ENCODE measurements at regions not wholly inside any gene's neighbourhood (a gene's known extent, or its start where the extent isn't known, plus 50 kb on each side); places are given as distances from the start of the nearest gene placed in this dataset.

- no peak for DNase-seq (ENCODE audit: extremely low read depth, low read depth)
- TF ChIP-seq, protein P1, sequence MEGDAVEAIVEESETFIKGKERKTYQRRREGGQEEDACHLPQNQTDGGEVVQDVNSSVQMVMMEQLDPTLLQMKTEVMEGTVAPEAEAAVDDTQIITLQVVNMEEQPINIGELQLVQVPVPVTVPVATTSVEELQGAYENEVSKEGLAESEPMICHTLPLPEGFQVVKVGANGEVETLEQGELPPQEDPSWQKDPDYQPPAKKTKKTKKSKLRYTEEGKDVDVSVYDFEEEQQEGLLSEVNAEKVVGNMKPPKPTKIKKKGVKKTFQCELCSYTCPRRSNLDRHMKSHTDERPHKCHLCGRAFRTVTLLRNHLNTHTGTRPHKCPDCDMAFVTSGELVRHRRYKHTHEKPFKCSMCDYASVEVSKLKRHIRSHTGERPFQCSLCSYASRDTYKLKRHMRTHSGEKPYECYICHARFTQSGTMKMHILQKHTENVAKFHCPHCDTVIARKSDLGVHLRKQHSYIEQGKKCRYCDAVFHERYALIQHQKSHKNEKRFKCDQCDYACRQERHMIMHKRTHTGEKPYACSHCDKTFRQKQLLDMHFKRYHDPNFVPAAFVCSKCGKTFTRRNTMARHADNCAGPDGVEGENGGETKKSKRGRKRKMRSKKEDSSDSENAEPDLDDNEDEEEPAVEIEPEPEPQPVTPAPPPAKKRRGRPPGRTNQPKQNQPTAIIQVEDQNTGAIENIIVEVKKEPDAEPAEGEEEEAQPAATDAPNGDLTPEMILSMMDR (IDR thresholded peaks at IDR 0.05; ENCODE audit: low read depth, low read length) = no peak
Observed at GRCh38 chr5:54927097-54927746, 58.2 kb downstream of the ESM1 start.

GRCh38 chr5:54924487-54924886, 60.9 kb downstream of the ESM1 start:
- TF ChIP-seq, protein P1 (IDR thresholded peaks at IDR 0.05; ENCODE audit: low read depth, low read length) = no peak
- no peak for DNase-seq (ENCODE audit: extremely low read depth, low read depth)

DNA sequence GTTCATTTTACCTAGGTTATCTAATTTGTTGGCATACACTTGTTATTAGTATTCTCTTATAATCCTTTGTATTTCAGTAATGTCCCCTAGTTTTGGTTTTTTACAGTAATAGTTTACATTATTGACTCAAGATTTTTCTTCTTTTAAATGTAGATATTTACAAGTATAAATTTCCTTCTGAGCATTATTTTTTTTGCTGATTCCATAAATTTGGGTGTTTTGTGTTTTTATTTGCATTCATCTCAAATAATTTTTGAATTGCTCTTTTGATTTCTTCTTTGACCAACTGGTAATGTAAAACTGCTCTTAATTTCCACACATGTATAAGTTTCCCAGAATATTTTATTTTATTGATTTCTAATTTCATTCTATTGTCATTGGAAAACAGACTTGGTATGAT, 68.1 kb downstream of the ESM1 start:
- DNase-seq (ENCODE audit: extremely low read depth, low read depth) = no peak
- TF ChIP-seq, protein P1 (IDR thresholded peaks at IDR 0.05; ENCODE audit: low read depth, low read length) = no peak

DNA sequence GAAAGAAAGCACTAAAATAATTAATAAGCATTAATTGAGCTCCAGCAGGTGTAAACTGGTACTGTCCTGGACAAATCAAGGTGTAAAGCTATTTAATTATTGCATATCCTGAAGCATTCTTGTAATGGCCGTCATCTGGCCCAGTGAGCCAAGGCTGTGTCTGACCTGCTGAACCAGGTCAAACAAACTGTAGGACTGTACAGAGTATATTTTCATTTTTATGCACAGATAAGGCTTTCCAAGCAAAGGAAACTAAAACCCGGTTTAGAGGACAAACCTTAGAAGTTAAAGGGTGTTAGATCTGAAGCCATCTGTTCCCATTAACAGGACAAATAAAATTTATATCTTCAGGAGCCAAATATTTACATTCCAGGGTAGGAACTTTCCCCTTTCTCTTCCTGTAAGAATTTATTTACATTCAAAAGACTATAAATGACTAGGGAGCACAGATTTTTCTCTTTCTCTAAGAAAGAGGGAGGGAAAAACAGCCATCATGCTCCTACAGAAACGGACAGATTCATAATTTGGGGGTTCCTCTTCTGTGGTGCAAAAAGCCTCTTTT, 69.8 kb downstream of the ESM1 start:
- TF ChIP-seq, protein P1 (IDR thresholded peaks at IDR 0.05; ENCODE audit: low read depth, low read length) = no peak
- no peak for DNase-seq (ENCODE audit: extremely low read depth, low read depth)

- TF ChIP-seq, protein P1 (IDR thresholded peaks at IDR 0.05; ENCODE audit: low read depth, low read length) = no peak
- DNase-seq (ENCODE audit: extremely low read depth, low read depth) = no peak
Observed at GRCh38 chr5:54912021-54912420, 73.4 kb downstream of the ESM1 start.

GRCh38 chr5:54909911-54910870, 75.2 kb downstream of the ESM1 start:
- DNase-seq (ENCODE audit: extremely low read depth, low read depth) = peak; percentile 32
- TF ChIP-seq, protein P1 (IDR thresholded peaks at IDR 0.05; ENCODE audit: low read depth, low read length) = no peak
